ENCODE measurements at regions not wholly inside any gene's neighbourhood (a gene's known extent, or its start where the extent isn't known, plus 50 kb on each side); places are given as distances from the start of the nearest gene placed in this dataset.

DNA sequence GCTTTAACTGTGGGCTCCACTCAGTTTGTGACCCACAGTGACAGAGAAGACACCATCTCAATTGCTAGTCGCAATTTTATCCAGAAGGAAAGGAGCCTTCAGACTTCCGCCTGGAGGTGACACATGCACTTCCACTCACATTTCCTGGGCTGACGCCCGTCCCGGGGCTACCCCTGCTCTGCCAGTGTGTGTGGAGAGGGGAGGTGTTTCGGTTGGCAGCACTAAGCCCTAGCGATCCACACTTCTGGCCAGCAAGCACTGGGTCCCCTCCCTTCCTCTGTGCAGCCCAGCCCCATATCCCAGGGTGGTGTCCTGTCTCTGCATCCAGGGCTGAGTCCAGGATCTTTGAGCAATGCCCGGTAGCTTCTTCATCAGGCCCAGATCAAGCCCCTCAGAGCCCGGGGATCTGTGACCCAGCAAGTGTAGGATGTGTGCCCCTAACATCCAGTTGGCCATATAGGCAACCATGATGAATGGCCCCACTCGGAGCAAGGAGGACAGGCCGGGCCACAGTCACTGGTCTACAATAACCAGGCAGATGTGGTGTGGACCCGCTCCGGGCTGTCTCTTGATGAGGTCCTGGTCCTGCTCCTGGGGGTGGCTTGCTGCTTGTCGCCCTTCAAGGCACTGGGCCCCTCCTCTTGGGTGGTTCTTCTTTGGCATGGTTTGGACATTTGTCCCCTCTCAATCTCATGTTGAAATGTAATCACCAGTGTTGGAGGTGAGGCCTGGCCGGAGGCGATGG, 141.9 kb upstream of the SPACA7 start:
- DNase-seq (no peak), ATAC-seq (no peak)
- intact Hi-C loops (cut with DNase I, micrococcal nuclease): no loop called here

DNA sequence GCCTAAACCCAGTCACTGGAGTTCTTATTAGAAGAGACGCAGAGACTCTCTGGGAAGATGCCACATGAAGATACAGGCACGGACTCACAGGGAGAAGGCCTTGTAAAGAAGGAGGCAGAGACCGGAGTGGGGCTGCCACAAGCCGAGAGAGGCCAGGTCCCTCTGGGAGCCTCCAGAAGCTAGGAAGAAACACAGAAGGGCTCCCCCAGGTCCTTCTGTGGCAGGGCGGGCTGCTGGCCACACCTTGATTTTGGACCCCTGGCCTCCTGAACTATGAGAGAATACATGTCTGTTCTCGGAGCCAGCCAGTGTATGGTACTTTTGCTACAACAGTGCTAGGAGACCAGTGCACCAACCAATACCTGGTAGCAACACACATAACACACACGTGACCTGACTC, 140.1 kb upstream of the SPACA7 start:
- DNase-seq (no peak), ATAC-seq (no peak)
- intact Hi-C loops (cut with DNase I, micrococcal nuclease): no loop called here

DNA sequence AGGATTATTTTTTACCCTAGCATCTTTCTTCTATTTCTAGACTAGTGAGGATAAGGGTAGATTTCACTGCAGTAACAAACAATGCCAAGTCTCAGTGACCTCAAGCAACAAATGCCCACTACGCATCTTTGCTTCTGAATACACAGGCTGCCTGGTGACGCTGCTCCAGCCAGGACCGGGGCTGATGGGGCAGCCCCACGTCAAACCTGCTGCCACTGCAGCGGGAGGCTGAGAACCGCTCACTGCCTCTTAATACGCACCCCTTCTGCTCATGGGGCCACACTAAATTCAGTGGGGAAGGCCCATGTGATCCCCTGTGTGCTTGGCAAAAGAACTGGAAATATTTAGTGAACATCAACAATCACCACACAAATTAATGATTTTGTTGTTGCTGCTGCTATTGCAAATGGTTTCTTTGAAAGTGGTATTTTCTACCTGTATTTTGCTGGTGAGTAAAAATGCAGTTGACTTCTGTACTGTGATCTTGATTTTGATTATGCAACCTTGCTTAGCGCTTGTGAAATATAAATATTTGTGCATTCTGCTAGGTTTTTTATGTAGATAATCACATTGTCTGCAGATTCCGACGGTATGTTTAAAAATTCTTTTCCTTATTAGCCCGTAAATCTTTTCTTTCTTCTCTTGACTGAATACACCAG, 139.5 kb upstream of the SPACA7 start:
- ATAC-seq (no peak), DNase-seq (no peak)
- intact Hi-C loops (cut with DNase I, micrococcal nuclease): no loop called here

DNA sequence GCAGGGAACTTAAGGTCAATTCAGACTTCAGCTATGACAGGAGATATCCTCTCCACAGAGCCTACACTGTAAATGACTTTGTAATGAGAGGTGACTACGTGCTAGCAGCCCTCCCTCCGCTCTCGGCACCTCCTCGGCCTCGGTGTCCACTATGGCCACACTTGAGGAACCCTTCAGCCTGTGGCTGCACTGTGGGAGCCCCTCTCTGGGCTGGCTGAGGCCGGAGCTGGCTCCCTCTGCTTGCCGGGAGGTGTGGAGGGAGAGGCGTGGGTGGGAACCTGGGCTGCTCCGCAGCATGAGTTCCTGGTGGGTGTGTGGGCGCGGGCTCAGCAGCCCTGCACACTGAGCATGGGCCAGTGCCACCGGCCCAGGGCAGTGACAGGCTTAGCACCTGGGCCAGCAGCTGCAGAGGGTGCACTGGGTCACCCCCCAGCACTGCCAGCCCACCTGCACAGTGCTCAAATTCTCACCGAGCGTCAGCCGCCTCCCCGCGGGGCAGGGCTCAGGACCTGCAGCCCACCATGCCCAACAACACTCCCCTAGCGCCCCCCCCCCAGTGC, 137.6 kb upstream of the SPACA7 start:
- intact Hi-C loops (cut with DNase I, micrococcal nuclease): no loop called here
- ATAC-seq (no peak), DNase-seq (no peak)

DNA sequence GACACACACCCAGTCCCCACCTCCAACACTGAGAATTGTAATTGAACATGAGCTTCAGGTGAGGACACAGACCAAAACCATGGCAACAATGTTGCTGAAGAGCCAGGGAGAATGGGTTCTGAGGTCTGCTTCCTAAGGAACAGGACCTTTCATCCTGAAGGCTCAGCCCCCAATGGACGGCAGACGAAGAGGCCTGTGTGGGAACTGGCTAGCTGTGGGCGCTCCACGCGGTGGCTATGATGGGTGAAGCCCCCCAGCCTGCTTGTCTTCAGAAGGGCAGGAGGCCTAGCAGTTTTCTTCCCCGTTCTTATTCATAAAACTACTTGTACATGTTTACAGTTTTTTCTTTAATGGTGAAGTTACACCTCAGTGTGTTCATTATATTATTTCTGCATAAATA, 136.1 kb upstream of the SPACA7 start:
- ATAC-seq (no peak), DNase-seq (no peak)
- intact Hi-C loops (cut with DNase I, micrococcal nuclease): no loop called here

DNA sequence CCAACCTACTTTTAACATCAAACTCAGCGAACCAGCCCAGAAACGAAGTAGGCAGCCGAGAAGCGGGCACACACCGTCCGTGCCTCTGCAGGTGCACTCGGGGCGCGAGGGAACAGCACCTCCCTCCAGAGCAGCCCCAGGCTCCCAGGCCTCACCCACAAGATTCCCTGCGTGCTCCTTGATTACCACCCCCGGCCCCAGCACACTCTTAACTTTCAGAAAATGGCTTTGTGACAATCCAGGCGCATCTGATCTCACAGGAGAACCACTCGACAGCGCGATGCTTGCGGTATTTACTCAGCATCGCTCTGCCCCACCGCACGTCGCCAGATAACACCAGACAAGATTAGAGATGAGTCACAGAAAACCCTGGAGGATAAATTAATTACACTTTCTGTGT, 134.9 kb upstream of the SPACA7 start:
- no peak for DNase-seq
- ATAC-seq: no peak
- intact Hi-C loops (cut with DNase I, micrococcal nuclease): no loop called here

DNA sequence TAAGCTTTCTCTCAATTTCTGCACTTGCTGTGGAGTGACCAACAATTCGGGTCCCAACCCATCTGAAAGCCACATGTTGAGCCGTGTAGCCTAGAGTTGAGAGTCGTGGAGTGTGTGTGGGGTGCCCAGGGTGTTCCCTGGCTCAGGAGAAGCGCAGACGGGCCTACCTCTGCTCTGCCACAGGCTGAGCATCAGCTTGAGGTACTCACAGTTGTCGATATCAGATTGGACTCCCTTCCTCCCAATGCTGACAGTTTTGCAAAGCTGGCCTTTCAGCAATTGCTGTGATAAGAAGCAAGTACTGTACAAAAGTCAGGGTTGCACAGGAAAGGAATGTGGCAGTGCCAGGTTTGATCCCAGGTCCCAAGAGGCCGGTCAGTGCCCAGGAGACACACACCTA, 133.4 kb upstream of the SPACA7 start:
- no peak for ATAC-seq
- intact Hi-C loops (cut with DNase I, micrococcal nuclease): no loop called here
- DNase-seq: no peak

DNA sequence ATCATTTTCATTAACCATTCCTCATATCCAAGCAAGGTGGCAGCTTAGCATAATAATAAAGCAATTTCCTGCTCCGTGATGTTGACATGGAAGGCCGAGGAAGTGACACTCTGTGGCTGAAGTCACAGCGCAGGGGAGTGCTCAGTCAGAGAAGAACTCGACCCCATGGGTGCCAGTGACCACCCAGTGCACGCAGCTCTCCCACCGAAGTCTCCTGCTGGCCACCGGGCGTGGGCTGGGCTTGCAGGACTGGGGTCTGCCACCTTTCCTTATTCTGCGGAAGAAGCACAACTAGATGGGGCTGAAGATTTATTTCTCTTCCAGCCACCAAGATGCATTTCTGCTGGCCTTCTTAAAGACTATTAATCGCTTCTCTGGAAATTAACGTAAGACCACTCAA, 132.1 kb upstream of the SPACA7 start:
- intact Hi-C loops (cut with DNase I, micrococcal nuclease): no loop called here
- ATAC-seq: no peak
- DNase-seq: no peak

DNA sequence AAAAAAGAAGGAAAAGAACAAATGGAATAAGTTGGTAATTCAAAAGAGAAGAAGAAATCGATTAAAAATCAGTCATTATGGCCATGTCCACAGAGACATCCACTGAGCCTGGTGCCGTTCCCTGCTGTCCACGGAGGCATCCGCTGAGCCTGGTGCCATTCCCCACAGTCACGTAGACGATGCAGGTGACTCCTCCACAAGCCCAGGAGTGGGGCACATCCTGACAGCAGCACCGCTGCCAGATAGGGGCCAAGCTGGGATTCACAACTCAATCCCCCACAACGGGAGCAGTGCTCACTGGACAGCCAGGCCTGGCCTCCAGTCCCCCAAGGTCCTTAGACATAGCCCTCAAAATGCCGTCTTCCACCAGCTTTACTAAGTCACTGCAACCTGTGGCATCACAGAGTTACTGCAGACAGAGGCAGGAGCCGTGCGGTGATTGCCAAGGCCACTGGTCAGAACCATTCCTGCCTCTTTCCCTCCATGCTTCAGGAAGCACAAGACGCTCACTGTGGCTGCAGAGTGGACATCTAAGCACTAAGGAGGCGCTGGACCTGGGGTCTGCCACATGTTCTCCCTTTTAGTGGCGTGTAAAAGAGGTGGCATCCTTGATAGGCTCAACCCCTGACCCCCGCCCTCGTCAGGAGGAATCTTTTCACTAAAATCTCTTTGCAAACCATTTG, 131.5 kb upstream of the SPACA7 start:
- no peak for ATAC-seq
- intact Hi-C loops (cut with DNase I, micrococcal nuclease): no loop called here

DNA sequence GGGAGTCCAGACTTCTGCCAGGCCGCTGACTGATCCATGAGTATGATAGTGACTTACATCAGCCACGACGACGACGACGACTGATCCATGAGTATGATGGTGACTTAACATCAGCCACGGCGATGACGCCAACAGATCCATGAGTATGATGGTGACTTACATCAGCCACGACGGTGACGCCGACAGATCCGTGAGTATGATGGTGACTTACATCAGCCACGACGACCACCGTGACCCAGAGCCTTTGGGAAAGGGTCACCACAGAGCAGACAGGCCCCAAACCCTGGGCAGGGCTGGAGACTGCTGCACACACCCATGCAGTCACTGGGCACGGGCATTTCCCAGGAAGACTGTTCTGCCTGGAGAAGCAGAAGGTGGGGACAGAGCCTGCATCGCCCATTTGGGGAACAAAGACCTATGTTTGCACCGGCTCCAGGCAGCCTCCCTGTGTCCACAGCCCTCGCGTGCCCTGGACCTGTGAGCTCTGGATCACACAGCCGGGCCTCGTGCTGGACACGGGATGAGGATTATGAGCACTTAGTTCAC, 130.9 kb upstream of the SPACA7 start:
- no peak for ATAC-seq
- intact Hi-C loops (cut with DNase I, micrococcal nuclease): no loop called here
- DNase-seq: no peak

More for the DNA sequence above, 131.5 kb upstream of the SPACA7 start:
- DNase-seq: no peak

DNA sequence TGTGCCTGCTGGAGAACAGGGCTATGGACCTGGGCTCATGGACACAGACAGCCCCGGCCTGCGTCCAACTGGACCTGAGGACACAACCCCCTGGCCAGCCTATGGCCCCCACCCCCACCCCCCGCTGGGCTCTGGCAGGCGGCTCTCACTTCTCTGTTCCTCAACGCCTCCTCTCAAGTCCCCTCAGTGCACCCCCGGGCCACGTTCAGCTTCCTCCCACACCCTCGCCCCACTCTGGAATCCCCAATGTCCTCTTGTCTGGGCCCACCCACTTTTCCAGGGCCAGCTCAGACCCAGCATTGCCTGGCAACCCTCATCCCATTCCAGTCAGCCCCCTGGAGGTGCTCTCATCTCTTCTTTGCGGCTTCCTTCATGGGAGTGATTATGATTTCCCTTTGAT, 130.2 kb upstream of the SPACA7 start:
- ATAC-seq (no peak), DNase-seq (no peak)
- intact Hi-C loops (cut with DNase I, micrococcal nuclease): no loop called here

DNA sequence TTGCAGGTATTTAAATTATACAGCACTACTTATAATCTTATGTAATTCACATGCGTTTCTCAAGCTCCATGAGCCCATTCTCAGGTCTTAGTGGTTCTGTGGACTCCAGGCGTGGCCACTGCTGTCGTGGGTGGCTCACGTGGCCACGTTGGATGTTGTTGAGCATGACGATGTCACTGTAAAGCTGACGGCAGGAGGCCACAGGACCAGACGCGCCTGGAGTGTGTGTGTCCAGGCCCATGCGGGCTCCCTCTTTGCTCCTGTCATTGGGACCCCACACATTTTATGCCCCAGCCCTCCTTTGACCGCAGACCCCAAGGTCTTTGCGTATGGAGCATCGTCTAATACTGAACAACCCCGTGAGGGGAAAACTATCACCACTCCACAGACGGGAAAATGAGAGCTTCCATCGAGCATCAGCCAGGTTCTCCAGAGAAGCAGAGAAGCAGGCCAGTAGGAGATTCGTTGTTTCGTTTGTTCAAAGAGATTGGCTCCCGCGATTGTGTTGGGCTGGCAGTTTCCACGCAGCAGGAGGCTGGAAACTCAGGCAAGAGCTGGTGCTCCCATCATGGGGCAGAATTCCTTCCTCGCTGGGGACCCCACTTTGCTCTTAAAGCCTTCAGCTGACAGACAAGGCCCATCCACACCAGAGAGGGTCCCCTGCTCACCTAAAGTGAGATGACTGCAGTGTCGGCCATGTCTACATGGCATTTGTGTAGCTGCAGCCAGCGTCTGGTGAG, 129.3 kb upstream of the SPACA7 start:
- no peak for DNase-seq

DNA sequence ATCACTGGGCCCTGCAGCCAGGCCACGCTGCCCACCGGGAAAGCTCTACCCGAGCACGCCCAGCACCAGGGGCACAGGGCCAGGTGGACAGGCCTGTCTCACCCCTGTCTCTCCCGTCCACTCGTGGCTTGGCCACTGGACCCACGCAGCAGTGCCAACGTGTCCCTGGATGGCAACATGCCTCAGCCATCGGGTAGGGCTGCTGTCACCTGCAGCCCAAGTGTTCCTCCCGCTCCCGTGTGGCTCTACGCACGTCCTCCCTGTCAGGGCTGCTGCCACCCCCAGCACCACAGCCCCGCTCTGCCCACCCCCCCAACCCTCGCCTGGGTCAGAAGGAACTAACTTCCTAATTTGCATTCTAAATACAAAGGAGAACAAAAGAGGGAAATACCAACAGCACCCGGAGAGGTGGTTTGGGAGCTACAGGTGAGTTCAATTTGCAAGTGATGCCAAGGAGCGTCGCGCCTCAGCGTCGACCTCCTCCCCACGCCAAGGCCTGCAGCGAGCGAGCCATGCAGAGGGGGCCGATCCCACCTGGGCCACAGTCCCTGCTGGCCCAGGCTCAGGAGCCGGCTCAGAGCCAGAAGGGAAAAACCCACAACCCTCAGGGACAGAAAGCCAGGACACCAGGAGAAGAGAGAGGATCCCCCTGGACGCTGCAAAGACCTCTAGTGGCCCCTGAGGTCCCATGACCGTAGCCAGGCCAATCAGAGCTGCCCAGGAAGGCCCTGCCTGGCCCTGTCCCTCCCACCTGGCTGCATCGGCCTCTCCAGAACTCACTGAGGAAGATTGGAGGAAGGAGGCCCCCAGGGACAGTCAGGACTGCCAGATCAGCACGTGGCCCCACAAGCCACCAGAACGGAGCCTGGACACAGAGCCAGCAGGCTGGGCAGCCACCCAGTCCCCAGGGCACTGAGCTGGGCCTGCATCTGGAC, 128.4 kb upstream of the SPACA7 start:
- no peak for ATAC-seq

More for the DNA sequence above, 129.3 kb upstream of the SPACA7 start:
- ATAC-seq: no peak
- intact Hi-C loops (cut with DNase I, micrococcal nuclease): no loop called here

DNA sequence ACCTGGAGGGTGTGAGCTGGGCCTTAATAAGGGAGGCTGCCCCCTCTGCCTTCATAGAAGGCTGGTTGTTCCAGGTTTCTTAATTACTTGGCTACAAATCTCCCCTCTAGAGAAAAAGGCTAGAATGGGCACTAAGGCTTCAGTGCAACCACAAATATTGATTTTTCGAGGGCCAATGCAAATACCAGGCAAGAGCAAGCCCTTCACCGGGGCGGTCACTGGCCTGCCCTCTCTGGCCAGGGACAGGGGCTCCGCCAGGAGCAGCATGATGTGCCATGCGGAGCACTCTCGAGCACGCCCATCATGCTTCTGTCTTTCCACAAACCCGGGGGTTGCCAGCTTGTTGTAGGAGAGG, 127.8 kb upstream of the SPACA7 start:
- intact Hi-C loops (cut with DNase I, micrococcal nuclease): no loop called here
- DNase-seq (no peak), ATAC-seq (no peak)

More for the DNA sequence above, 128.4 kb upstream of the SPACA7 start:
- DNase-seq: no peak
- intact Hi-C loops (cut with DNase I, micrococcal nuclease): no loop called here

DNA sequence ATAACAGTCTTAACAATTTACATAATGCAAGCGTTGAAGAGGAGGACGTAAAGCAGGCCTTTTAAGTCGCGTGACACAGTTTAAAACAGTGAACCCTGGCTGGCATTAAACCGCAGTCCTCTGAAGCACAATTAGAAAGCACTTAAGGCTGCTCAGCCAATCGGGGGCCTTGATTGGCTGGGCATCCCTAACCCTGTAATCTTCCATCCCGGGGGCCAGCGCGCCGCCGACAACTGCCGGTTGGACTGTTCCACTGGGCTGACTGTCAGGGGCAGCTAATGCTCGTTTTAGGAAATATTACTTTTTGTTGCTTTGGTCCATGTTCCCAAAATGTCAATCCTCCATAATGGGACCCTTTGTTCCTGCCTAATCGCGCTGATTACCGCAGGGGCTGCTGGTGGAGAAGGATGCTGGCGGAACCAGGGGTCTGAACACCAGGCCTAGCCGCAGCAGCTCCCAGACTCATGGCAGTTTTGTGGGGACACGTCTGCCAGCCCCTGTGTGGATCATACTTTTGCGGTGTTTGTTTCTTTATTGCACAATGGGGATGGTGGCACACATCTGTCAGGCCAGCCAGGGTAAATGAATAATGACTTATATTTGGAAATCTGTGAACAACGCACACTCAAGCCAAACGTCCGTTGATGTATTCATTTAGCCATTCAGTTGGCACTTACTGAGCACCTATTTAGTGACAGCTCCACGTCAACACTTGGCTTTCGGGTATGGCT, 127.1 kb upstream of the SPACA7 start:
- DNase-seq: no peak

DNA sequence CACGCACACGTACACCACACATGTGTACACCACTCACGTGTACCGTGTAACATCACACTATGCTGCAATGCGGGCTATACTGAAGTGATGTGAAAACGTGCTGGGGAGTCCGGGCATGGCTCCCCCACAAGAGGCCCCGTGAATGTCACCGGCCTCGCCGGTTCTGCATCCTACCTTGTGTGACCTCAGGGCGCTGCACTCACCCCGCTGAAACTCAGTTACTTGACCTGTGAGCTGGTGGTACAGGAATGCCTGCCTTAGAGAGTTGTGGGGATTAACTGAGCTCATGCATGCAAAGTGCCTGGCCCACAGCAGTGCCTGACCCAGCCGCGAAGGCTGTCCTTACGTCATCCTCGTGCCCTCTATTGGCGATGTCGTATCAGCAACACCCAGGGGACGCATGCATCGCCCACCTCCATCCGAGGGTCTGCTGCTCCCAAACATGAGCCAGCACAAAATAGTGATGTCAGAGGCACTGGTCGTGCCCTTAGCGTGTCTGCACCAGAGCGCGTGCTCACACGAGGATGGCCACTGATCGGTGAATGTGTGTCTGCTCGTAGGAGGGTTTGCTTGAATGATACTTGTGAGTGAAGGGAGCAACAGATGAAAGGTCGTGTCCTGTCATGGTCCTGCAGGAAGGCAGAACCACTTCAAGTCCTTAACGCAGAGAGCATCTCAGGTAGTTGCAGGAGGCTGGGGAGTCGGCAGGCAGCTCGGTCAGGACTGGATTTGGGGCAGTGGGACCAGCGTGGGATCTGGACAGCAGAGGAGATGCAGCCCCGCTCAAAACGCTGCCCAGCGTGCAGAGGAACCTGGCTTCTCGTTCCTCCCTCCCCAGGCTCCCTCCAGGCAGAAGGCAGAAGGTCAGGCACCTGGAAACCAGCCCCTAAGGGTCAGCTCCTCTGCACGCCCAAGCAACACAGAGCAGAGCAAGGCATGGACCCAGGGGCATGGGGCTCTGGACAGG, 126.2 kb upstream of the SPACA7 start:
- DNase-seq (no peak), ATAC-seq (no peak)
- intact Hi-C loops (cut with DNase I, micrococcal nuclease): no loop called here

More for the DNA sequence above, 127.1 kb upstream of the SPACA7 start:
- intact Hi-C loops (cut with DNase I, micrococcal nuclease): no loop called here
- ATAC-seq: no peak

Measured in left colon (tissue), 2 donors.